ENCODE measurements at regions not wholly inside any gene's neighbourhood (a gene's known extent, or its start where the extent isn't known, plus 50 kb on each side); places are given as distances from the start of the nearest gene placed in this dataset.
A peak's percentile ranks its signal among the peaks of the same experiment; 100 is the strongest.

GRCh38 chr6:91940801-91941200, 1353.9 kb upstream of the MAP3K7 start:
- H3K27ac Mint-ChIP-seq (ENCODE audit: unreplicated experiment): no peak overlapping the region
- no peaks in the 10 kb centered on the region for H3K4me1 Mint-ChIP-seq (ENCODE audit: low read depth, unreplicated experiment)
- peaks cover 11% of the 10 kb centered on the region for H3K36me3 Mint-ChIP-seq (ENCODE audit: unreplicated experiment)
- peaks cover 2% of the 10 kb centered on the region for H3K27me3 Mint-ChIP-seq (ENCODE audit: unreplicated experiment)
- no peak overlapping the region for H3K4me3 Mint-ChIP-seq (ENCODE audit: unreplicated experiment)
- no peak for TF ChIP-seq CTCF (IDR thresholded peaks at IDR 0.05; ENCODE audit: partially characterized antibody, unreplicated experiment)
- peaks cover 2% of the 10 kb centered on the region for H3K9me3 Mint-ChIP-seq (ENCODE audit: unreplicated experiment)
- no peak for DNase-seq

- Mint-ChIP-seq H3K4me3 (ENCODE audit: unreplicated experiment) (peak overlapping the region; percentile 28), H3K9me3 (ENCODE audit: unreplicated experiment) (peaks cover 5% of the 10 kb centered on the region), H3K4me1 (ENCODE audit: low read depth, unreplicated experiment) (peaks cover 19% of the 10 kb centered on the region), H3K36me3 (ENCODE audit: unreplicated experiment) (peaks cover 6% of the 10 kb centered on the region), H3K27me3 (ENCODE audit: unreplicated experiment) (no peaks in the 10 kb centered on the region), H3K27ac (ENCODE audit: unreplicated experiment) (peak overlapping the region; percentile 94)
- no peak for TF ChIP-seq CTCF (IDR thresholded peaks at IDR 0.05; ENCODE audit: partially characterized antibody, unreplicated experiment)
- peak; percentile 40 for DNase-seq
Observed at GRCh38 chr6:91926827-91927226, 1340.0 kb upstream of the MAP3K7 start.

GRCh38 chr6:91926361-91926760, 1339.5 kb upstream of the MAP3K7 start:
- DNase-seq: no peak
- TF ChIP-seq CTCF (IDR thresholded peaks at IDR 0.05; ENCODE audit: partially characterized antibody, unreplicated experiment): no peak
- H3K27ac Mint-ChIP-seq (ENCODE audit: unreplicated experiment): peak overlapping the region; percentile 94
- H3K4me3 Mint-ChIP-seq (ENCODE audit: unreplicated experiment): peak overlapping the region; percentile 28
- peaks cover 6% of the 10 kb centered on the region for H3K36me3 Mint-ChIP-seq (ENCODE audit: unreplicated experiment)
- H3K4me1 Mint-ChIP-seq (ENCODE audit: low read depth, unreplicated experiment): peaks cover 19% of the 10 kb centered on the region
- H3K27me3 Mint-ChIP-seq (ENCODE audit: unreplicated experiment): no peaks in the 10 kb centered on the region
- H3K9me3 Mint-ChIP-seq (ENCODE audit: unreplicated experiment): peaks cover 5% of the 10 kb centered on the region

- H3K4me1 Mint-ChIP-seq (ENCODE audit: low read depth, unreplicated experiment): no peaks in the 10 kb centered on the region
- TF ChIP-seq CTCF (IDR thresholded peaks at IDR 0.05; ENCODE audit: partially characterized antibody, unreplicated experiment): no peak
- peaks cover 4% of the 10 kb centered on the region for H3K27me3 Mint-ChIP-seq (ENCODE audit: unreplicated experiment)
- H3K27ac Mint-ChIP-seq (ENCODE audit: unreplicated experiment): no peak overlapping the region
- H3K4me3 Mint-ChIP-seq (ENCODE audit: unreplicated experiment): no peak overlapping the region
- peaks cover 3% of the 10 kb centered on the region for H3K9me3 Mint-ChIP-seq (ENCODE audit: unreplicated experiment)
- H3K36me3 Mint-ChIP-seq (ENCODE audit: unreplicated experiment): no peaks in the 10 kb centered on the region
- DNase-seq: no peak
Observed at GRCh38 chr6:91911945-91912344, 1325.1 kb upstream of the MAP3K7 start.

GRCh38 chr6:91904586-91905164, 1317.8 kb upstream of the MAP3K7 start:
- Mint-ChIP-seq H3K4me3 (ENCODE audit: unreplicated experiment) (no peak overlapping the region), H3K36me3 (ENCODE audit: unreplicated experiment) (no peaks in the 10 kb centered on the region), H3K9me3 (ENCODE audit: unreplicated experiment) (peaks cover 3% of the 10 kb centered on the region), H3K27me3 (ENCODE audit: unreplicated experiment) (peaks cover 2% of the 10 kb centered on the region), H3K4me1 (ENCODE audit: low read depth, unreplicated experiment) (no peaks in the 10 kb centered on the region), H3K27ac (ENCODE audit: unreplicated experiment) (no peak overlapping the region)
- no peak for TF ChIP-seq CTCF (IDR thresholded peaks at IDR 0.05; ENCODE audit: partially characterized antibody, unreplicated experiment)
- no peak for DNase-seq

Data from glutamatergic neuron (in vitro differentiated cells).